ENCODE measurements at regions not wholly inside any gene's neighbourhood (a gene's known extent, or its start where the extent isn't known, plus 50 kb on each side); places are given as distances from the start of the nearest gene placed in this dataset.

DNA sequence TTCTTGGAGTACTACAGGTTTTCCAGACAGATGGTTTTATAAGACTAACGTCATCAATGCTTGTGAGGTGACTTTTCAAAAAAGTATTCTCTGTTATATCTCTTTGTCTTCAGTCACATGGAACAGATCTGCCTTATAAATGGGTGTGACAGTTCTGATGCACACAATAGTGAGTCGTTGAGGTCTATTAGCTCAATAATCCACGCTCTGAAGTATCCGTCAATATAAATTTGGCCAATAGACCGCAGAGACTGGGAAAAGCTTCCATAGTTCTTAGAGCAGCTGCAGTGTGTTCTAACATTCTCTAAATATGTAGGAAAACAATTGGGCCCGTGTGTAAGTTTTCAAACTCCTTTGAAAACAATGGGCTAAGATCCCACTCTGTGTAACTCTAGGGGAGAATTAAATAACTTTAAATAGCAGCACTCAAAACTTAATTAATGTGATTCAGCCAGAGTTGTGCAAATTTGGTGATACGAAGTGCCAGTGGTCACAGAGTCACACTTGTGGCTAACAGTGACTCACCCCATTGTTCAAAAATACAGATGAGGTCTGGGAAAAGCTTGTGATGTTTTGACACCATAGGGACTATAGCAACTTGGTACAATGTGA lies 316.0 kb downstream of the LMO4 start:
- Mint-ChIP-seq H3K36me3 (no peaks in the 10 kb centered on the region), H3K4me3 (no peak overlapping the region), H3K4me1 (no peaks in the 10 kb centered on the region), H3K9me3 (no peaks in the 10 kb centered on the region), H3K27ac (no peak overlapping the region), H3K27me3 (peaks cover 0 to 20% (median 2%) of the 10 kb centered on the region in 5 donors)
- no peaks in the 10 kb centered on the region for H3K36me3 ChIP-seq (ENCODE audit: control insufficient read depth in 2 of 3, insufficient read depth in 3 of 3, low read length in 3 of 3)
- ATAC-seq (no peak), DNase-seq (no peak)
- H3K27me3 ChIP-seq (ENCODE audit: control insufficient read depth in 2 of 2, insufficient read depth in 2 of 2, low read length in 2 of 2) = no peaks in the 10 kb centered on the region
- ChIA-PET CTCF (no interaction called here), POLR2A (no interaction called here)
- intact Hi-C loops (cut with micrococcal nuclease) = no loop called here
- no peaks in the 10 kb centered on the region for H3K9me3 ChIP-seq (ENCODE audit: control insufficient read depth in 2 of 3, low read length in 3 of 3)
- no peak overlapping the region for H3K4me3 ChIP-seq (ENCODE audit: low read length)
- no peak overlapping the region for H3K27ac ChIP-seq (ENCODE audit: low read depth, low read length)
- no peaks in the 10 kb centered on the region for H3K4me1 ChIP-seq (ENCODE audit: control insufficient read depth in 2 of 2, insufficient read depth in 2 of 2, low read length in 2 of 2)

DNA sequence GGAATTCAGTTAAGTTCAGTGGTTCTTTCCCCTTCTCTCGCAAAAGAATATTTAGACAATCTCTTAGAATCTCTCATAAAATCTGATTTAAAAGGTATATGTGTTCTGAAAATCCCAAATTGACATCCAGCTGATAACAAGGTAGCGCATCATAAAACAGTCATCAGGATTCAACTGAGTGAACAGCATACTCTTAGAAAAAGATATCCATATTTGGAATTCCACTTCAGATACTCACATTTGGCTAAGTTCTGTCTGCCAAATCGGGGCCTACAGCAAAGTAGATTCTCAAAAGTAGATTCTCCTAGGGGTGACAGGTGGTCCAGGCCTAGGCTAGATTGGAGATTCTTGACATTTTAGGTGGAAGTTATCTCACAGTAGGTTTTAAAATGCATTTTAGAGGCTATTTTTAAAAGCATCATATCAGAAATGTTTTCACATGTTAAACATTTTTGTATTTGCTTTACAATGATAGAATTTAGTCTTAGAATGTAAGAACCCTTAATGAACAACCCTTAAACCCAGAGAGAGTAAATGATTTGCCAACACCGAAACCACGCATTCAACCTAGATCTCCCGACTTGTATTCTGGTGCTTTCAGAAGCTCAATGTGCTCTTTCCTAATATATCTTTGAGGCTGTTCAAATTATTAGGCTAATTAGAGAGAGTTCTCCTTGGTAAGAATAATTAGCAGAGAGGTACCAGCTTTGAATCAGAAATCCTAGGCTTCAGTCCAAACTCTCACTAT lies 318.9 kb downstream of the LMO4 start:
- ChIA-PET POLR2A (no interaction called here), CTCF (no interaction called here)
- H3K27ac ChIP-seq (ENCODE audit: low read depth, low read length) = no peak overlapping the region
- H3K4me3 ChIP-seq (ENCODE audit: low read length) = no peak overlapping the region
- intact Hi-C loops (cut with micrococcal nuclease) = no loop called here
- H3K4me1 ChIP-seq (ENCODE audit: control insufficient read depth in 2 of 2, insufficient read depth in 2 of 2, low read length in 2 of 2) = no peaks in the 10 kb centered on the region
- H3K36me3 ChIP-seq (ENCODE audit: control insufficient read depth in 2 of 3, insufficient read depth in 3 of 3, low read length in 3 of 3) = no peaks in the 10 kb centered on the region
- H3K4me1 Mint-ChIP-seq = no peaks in the 10 kb centered on the region
- H3K9me3 ChIP-seq (ENCODE audit: control insufficient read depth in 2 of 3, low read length in 3 of 3) = no peaks in the 10 kb centered on the region
- DNase-seq (no peak), ATAC-seq (no peak)
- H3K4me3 Mint-ChIP-seq = no peak overlapping the region
- H3K9me3 Mint-ChIP-seq = no peaks in the 10 kb centered on the region
- H3K36me3 Mint-ChIP-seq = no peaks in the 10 kb centered on the region
- H3K27ac Mint-ChIP-seq = no peak overlapping the region
- peaks cover 0 to 5% (median 0%) of the 10 kb centered on the region in 5 donors for H3K27me3 Mint-ChIP-seq
- no peaks in the 10 kb centered on the region for H3K27me3 ChIP-seq (ENCODE audit: control insufficient read depth in 2 of 2, insufficient read depth in 2 of 2, low read length in 2 of 2)

DNA sequence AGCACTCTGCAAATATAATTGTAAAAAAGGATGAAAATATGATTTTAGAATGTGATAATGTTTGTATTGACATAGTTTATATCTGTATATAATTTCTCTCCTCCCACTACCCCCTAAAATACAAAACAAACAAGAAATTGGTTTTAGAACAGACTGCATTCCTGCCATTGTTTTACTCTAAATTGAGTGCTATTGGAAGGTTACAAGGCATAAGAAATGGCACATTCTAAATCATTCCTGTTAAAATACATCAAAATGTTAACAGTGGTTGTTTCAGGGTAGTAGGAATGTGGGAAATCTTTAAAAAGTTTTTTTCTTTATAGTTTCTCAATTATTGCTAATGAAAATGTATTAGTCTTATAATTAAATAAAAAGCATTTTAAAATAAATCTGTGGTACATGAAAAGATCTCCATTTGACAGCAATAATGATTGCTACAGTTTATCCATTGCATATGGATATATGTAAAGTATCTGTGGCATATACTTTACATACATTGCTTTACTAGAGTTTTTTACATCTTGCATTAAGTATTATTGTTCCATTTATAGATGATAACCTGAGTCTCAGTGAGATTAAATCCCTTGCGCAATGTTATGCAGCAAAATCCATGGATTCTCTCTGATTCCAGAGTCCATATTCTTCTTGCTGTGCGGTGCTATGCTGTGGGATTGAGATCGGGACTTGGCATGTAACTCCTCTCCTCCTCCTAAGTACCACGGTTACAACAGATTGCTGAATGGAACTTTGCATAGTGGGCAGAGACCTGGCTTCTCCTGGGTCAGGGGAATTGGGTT lies 319.8 kb downstream of the LMO4 start:
- Mint-ChIP-seq H3K27ac (no peak overlapping the region), H3K36me3 (no peaks in the 10 kb centered on the region), H3K4me3 (no peak overlapping the region), H3K4me1 (no peaks in the 10 kb centered on the region), H3K27me3 (peaks cover 0 to 5% (median 0%) of the 10 kb centered on the region in 5 donors), H3K9me3 (no peaks in the 10 kb centered on the region)
- ChIA-PET CTCF (no interaction called here), POLR2A (no interaction called here)
- Histone ChIP-seq H3K4me3 (ENCODE audit: low read length) (no peak overlapping the region), H3K4me1 (ENCODE audit: control insufficient read depth in 2 of 2, insufficient read depth in 2 of 2, low read length in 2 of 2) (no peaks in the 10 kb centered on the region), H3K27me3 (ENCODE audit: control insufficient read depth in 2 of 2, insufficient read depth in 2 of 2, low read length in 2 of 2) (no peaks in the 10 kb centered on the region), H3K27ac (ENCODE audit: low read depth, low read length) (no peak overlapping the region), H3K9me3 (ENCODE audit: control insufficient read depth in 2 of 3, low read length in 3 of 3) (no peaks in the 10 kb centered on the region), H3K36me3 (ENCODE audit: control insufficient read depth in 2 of 3, insufficient read depth in 3 of 3, low read length in 3 of 3) (no peaks in the 10 kb centered on the region)
- intact Hi-C loops (cut with micrococcal nuclease) = no loop called here
- no peak for ATAC-seq
- DNase-seq = no peak

DNA sequence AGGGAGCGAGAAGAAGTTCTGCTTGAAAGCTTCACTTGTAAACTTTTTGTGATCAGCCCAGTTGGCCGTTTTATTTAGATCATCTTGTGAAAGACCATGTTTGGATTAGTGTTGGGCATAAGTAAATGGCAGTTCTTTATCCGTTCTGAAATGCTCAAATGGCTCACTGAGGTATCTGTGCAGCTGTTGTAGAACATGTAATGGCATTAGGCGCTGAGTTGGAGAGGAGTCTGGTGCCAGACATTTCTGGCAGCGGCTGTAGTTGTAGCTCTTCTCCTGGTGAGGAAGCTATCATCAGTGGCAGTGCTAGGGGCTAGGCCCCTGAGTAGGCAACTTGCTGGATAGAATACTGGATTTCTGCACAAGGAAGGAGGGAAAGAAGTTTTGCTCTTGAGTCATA lies 321.6 kb downstream of the LMO4 start:
- CTCF ChIA-PET = no interaction called here
- H3K36me3 Mint-ChIP-seq = no peaks in the 10 kb centered on the region
- intact Hi-C loops (cut with micrococcal nuclease) = no loop called here
- H3K27me3 Mint-ChIP-seq = peaks cover 0 to 5% (median 0%) of the 10 kb centered on the region in 5 donors
- POLR2A ChIA-PET = no interaction called here
- peaks cover 0 to 5% (median 0%) of the 10 kb centered on the region in 7 donors for H3K4me1 Mint-ChIP-seq
- Histone ChIP-seq H3K4me3 (ENCODE audit: low read length) (no peak overlapping the region), H3K27me3 (ENCODE audit: control insufficient read depth in 2 of 2, insufficient read depth in 2 of 2, low read length in 2 of 2) (no peaks in the 10 kb centered on the region), H3K9me3 (ENCODE audit: control insufficient read depth in 2 of 3, low read length in 3 of 3) (no peaks in the 10 kb centered on the region), H3K36me3 (ENCODE audit: control insufficient read depth in 2 of 3, insufficient read depth in 3 of 3, low read length in 3 of 3) (no peaks in the 10 kb centered on the region), H3K4me1 (ENCODE audit: control insufficient read depth in 2 of 2, insufficient read depth in 2 of 2, low read length in 2 of 2) (no peaks in the 10 kb centered on the region), H3K27ac (ENCODE audit: low read depth, low read length) (no peak overlapping the region)
- H3K27ac Mint-ChIP-seq = no peak overlapping the region
- H3K9me3 Mint-ChIP-seq = no peaks in the 10 kb centered on the region
- ATAC-seq = no peak
- no peak for DNase-seq
- no peak overlapping the region for H3K4me3 Mint-ChIP-seq

GRCh38 chr1:87652176-87652575 lies 323.5 kb downstream of the LMO4 start:
- no peak overlapping the region for H3K27ac ChIP-seq (ENCODE audit: low read depth, low read length)
- Mint-ChIP-seq H3K27me3 (peaks cover 0 to 5% (median 0%) of the 10 kb centered on the region in 5 donors), H3K4me3 (no peak overlapping the region), H3K27ac (no peak overlapping the region), H3K9me3 (peaks cover 0 to 3% (median 0%) of the 10 kb centered on the region in 11 donors), H3K36me3 (no peaks in the 10 kb centered on the region), H3K4me1 (peaks cover 0 to 5% (median 0%) of the 10 kb centered on the region in 7 donors)
- ATAC-seq (no peak), DNase-seq (no peak)
- H3K9me3 ChIP-seq (ENCODE audit: control insufficient read depth in 2 of 3, low read length in 3 of 3) = no peaks in the 10 kb centered on the region
- no peaks in the 10 kb centered on the region for H3K36me3 ChIP-seq (ENCODE audit: control insufficient read depth in 2 of 3, insufficient read depth in 3 of 3, low read length in 3 of 3)
- H3K4me1 ChIP-seq (ENCODE audit: control insufficient read depth in 2 of 2, insufficient read depth in 2 of 2, low read length in 2 of 2) = no peaks in the 10 kb centered on the region
- intact Hi-C loops (cut with micrococcal nuclease) = no loop called here
- CTCF ChIA-PET = no interaction called here
- H3K27me3 ChIP-seq (ENCODE audit: control insufficient read depth in 2 of 2, insufficient read depth in 2 of 2, low read length in 2 of 2) = no peaks in the 10 kb centered on the region
- POLR2A ChIA-PET = no interaction called here
- no peak overlapping the region for H3K4me3 ChIP-seq (ENCODE audit: low read length)

- H3K36me3 ChIP-seq (ENCODE audit: control insufficient read depth in 2 of 3, insufficient read depth in 3 of 3, low read length in 3 of 3) = no peaks in the 10 kb centered on the region
- peaks cover 0 to 12% (median 7%) of the 10 kb centered on the region in 11 donors for H3K9me3 Mint-ChIP-seq
- no peak overlapping the region for H3K4me3 Mint-ChIP-seq
- CTCF ChIA-PET = no interaction called here
- POLR2A ChIA-PET = no interaction called here
- H3K9me3 ChIP-seq (ENCODE audit: control insufficient read depth in 2 of 3, low read length in 3 of 3) = no peaks in the 10 kb centered on the region
- DNase-seq (no peak), ATAC-seq (no peak)
- no peaks in the 10 kb centered on the region for H3K27me3 ChIP-seq (ENCODE audit: control insufficient read depth in 2 of 2, insufficient read depth in 2 of 2, low read length in 2 of 2)
- no peaks in the 10 kb centered on the region for H3K4me1 Mint-ChIP-seq
- no peak overlapping the region for H3K27ac Mint-ChIP-seq
- no peak overlapping the region for H3K4me3 ChIP-seq (ENCODE audit: low read length)
- H3K36me3 Mint-ChIP-seq = no peaks in the 10 kb centered on the region
- no peaks in the 10 kb centered on the region for H3K4me1 ChIP-seq (ENCODE audit: control insufficient read depth in 2 of 2, insufficient read depth in 2 of 2, low read length in 2 of 2)
- H3K27me3 Mint-ChIP-seq = peaks cover 0 to 10% (median 5%) of the 10 kb centered on the region in 5 donors
- intact Hi-C loops (cut with micrococcal nuclease) = no loop called here
- no peak overlapping the region for H3K27ac ChIP-seq (ENCODE audit: low read depth, low read length)
These were observed 336.5 kb downstream of the LMO4 start for GRCh38 chr1:87665151-87665550.
